GM10266 (cell line): ENCODE measurements at regions not wholly inside any gene's neighbourhood (a gene's known extent, or its start where the extent isn't known, plus 50 kb on each side); places are given as distances from the start of the nearest gene placed in this dataset.
"Not testable (repeated sequence)": the region's sequence is repeated elsewhere in the genome, so short reads cannot be mapped to it uniquely, and the experiment has no call there.

Experiments used
- DNase-seq: peaks from one replicate; pipeline ENCODE4 v3.0.0; 2012; ENCODE audit errors: extremely low spot score
- CTCF ChIP-seq: IDR thresholded peaks from 2 replicates; pipeline ENCODE4 v1.5.1; 2012; ENCODE audit warnings: mild to moderate bottlenecking, low read depth; ENCODE audit not compliant: control insufficient read depth, insufficient read depth; ENCODE audit errors: missing control alignments

DNA sequence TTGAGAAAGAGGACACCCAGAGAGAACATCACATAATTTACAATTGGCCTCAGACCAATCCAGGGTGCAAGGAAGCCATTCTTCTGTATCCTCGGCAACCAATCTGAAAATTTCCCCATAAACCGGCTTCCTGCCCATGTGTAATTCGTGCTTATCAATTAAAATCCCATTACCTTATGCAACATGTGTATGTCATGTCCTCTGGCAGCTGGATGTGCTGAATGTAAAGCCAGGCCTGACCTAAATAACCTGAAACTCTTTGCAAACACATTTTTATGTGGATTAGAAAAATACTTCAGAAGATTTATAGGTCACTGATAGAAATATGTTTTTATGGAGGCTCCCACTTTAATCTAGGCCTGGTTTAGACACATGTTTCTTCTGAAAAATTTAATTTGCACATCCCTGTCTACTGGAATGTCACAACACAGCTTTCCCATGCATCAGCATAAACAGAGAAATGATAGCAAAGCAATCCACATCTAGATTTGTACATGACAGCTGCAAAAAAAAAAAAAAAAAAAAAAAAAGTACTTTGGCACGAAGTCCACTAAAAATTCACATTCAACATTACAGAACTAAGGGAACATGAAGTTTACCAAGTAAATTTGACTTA lies 69.4 kb upstream of the SAMSN1 start:
- TF ChIP-seq CTCF: no peak
- DNase-seq: no peak

- no peak for DNase-seq
- no peak for TF ChIP-seq CTCF
Measured at GRCh38 chr21:14614287-14614686, 68.2 kb upstream of the SAMSN1 start.

GRCh38 chr21:14613486-14614224 lies 67.5 kb upstream of the SAMSN1 start:
- DNase-seq: no peak
- TF ChIP-seq CTCF: no peak

DNA sequence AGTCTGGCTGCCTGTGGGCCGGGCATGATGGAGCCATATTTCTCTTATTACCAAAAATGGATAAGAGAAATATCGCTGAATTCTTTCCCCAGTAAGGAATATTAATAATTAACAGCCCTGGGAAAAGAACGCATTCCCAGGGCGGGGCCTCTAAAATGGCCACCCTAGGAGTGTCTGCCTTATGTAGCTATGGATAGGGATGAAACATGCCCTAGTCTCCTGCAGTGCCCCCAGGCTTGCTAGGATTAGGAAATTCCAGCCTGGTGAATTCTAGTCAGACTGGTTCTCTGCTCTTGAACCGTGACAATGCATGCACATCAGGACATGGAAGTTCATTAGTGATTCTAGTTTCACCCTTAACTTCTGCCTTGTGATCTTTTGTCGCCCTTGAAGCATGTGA lies 64.0 kb upstream of the SAMSN1 start:
- DNase-seq: not testable (repeated sequence)

GRCh38 chr21:14609274-14609673 lies 63.2 kb upstream of the SAMSN1 start:
- TF ChIP-seq CTCF: no peak
- no peak for DNase-seq

DNA sequence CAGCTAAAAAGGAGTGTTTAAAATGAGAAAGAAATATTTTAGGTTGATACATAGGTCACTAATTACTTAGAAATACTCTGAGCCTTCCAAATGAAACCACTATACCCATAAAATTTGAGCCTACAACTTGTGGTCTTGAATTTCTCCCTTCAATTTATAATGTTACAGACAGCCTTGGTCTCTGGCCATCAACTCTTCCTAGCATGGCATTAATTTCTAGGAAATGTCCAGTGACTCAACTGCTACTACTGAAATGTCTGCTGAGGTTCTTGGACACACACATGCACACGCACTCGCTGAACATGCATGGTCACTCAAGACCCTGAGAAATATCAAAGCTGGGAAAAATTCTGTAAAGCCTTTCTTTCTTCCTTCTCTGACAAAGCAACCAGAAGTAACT lies 61.1 kb upstream of the SAMSN1 start:
- DNase-seq: no peak
- TF ChIP-seq CTCF: no peak

- DNase-seq: no peak
- TF ChIP-seq CTCF: no peak
Measured at GRCh38 chr21:14603202-14603601, 57.1 kb upstream of the SAMSN1 start.
